HepG2 (cell line): ENCODE measurements at regions not wholly inside any gene's neighbourhood (a gene's known extent, or its start where the extent isn't known, plus 50 kb on each side); places are given as distances from the start of the nearest gene placed in this dataset.

ENCODE experiments used
- BRD4 ChIP-seq: sonication (generic); formaldehyde crosslinking; IDR thresholded peaks from 2 replicates; pipeline ENCODE4 v1.4.0; 2020; ENCODE audit warnings: missing genetic modification reagents
- DPF2 ChIP-seq: sonication (generic); formaldehyde crosslinking; IDR thresholded peaks from 2 replicates; pipeline ENCODE4 v1.4.0; 2020; ENCODE audit warnings: mild to moderate bottlenecking, low read depth, missing genetic modification reagents, borderline replicate concordance
- HDAC2 ChIP-seq: sonication (generic); formaldehyde crosslinking; IDR thresholded peaks from 2 replicates; pipeline ENCODE4 v1.4.0; 2020; ENCODE audit warnings: missing genetic modification reagents
- KDM1A ChIP-seq: IDR thresholded peaks from 2 replicates; pipeline ENCODE4 v1.6.1; 2016; ENCODE audit warnings: missing compliant biosample characterization
- KLF9 ChIP-seq: IDR thresholded peaks from 2 replicates; pipeline ENCODE4 v1.6.1; 2016; ENCODE audit warnings: low read depth
- MBNL3 ChIP-seq: fragments of 250-450 bp; sonication (Bioruptor Pico); conservative IDR thresholded peaks from 2 replicates; pipeline ENCODE4 v1.8.0; 2022; ENCODE audit warnings: mild to moderate bottlenecking, inconsistent platforms
- PAF1 ChIP-seq: IDR thresholded peaks from 2 replicates; pipeline ENCODE4 v1.6.1; 2016; ENCODE audit warnings: missing genetic modification reagents, missing compliant biosample characterization
- POLR2AphosphoS2 ChIP-seq: IDR thresholded peaks from 2 replicates; pipeline ENCODE4 v1.6.1; 2011; ENCODE audit warnings: low read depth, low read length, improper control_type of control experiment
- ZBTB38 ChIP-seq: sonication (generic); formaldehyde crosslinking; IDR thresholded peaks from 2 replicates; pipeline ENCODE4 v1.5.1; 2020; ENCODE audit warnings: mild to moderate bottlenecking, missing genetic modification reagents
- ZKSCAN1 ChIP-seq: fragments of 150-350 bp; IDR thresholded peaks from 2 replicates; pipeline ENCODE4 v1.6.1; 2014; ENCODE audit warnings: low read length
- ZNF431 ChIP-seq: sonication (generic); formaldehyde crosslinking; IDR thresholded peaks from 2 replicates; pipeline ENCODE4 v1.9.0; 2022; ENCODE audit warnings: missing genetic modification reagents, low read depth, mild to moderate bottlenecking, borderline replicate concordance
- ZNF546 ChIP-seq: sonication (generic); formaldehyde crosslinking; conservative IDR thresholded peaks from 2 replicates; pipeline ENCODE4 v1.8.1; 2023; ENCODE audit warnings: mild to moderate bottlenecking, missing genetic modification reagents
- ZNF749 ChIP-seq: sonication (generic); formaldehyde crosslinking; IDR thresholded peaks from 2 replicates; pipeline ENCODE4 v1.8.0; 2022; ENCODE audit warnings: mild to moderate bottlenecking, missing genetic modification reagents, moderate library complexity, borderline replicate concordance
- TF ChIP-seq, protein P1 (sequence below): sonication (generic); formaldehyde crosslinking; IDR thresholded peaks from 2 replicates; pipeline ENCODE4 v1.9.0; 2022; ENCODE audit warnings: low read depth, missing genetic modification reagents
- TF ChIP-seq, protein P2 (sequence below), 2 experiments: fragments of 450-650 bp in 1 of 2; sonication (generic) in 1 of 2; formaldehyde crosslinking in 1 of 2; IDR thresholded peaks; 2 replicates each; pipeline versions ENCODE4 v1.6.1 to v1.8.0; 2016 to 2022; ENCODE audit warnings: antibody characterized with exemption in 1 of 2, mild to moderate bottlenecking in 1 of 2, missing genetic modification reagents in 1 of 2
- TF ChIP-seq, protein P3 (sequence below): sonication (generic); formaldehyde crosslinking; IDR thresholded peaks from 2 replicates; pipeline ENCODE4 v1.5.0; 2020; ENCODE audit warnings: missing genetic modification reagents
- TF ChIP-seq, protein P4 (sequence below): sonication (generic); formaldehyde crosslinking; IDR thresholded peaks from 2 replicates; pipeline ENCODE4 v1.8.0; 2022; ENCODE audit warnings: missing genetic modification reagents, low read depth, mild to moderate bottlenecking, borderline replicate concordance

DNA sequence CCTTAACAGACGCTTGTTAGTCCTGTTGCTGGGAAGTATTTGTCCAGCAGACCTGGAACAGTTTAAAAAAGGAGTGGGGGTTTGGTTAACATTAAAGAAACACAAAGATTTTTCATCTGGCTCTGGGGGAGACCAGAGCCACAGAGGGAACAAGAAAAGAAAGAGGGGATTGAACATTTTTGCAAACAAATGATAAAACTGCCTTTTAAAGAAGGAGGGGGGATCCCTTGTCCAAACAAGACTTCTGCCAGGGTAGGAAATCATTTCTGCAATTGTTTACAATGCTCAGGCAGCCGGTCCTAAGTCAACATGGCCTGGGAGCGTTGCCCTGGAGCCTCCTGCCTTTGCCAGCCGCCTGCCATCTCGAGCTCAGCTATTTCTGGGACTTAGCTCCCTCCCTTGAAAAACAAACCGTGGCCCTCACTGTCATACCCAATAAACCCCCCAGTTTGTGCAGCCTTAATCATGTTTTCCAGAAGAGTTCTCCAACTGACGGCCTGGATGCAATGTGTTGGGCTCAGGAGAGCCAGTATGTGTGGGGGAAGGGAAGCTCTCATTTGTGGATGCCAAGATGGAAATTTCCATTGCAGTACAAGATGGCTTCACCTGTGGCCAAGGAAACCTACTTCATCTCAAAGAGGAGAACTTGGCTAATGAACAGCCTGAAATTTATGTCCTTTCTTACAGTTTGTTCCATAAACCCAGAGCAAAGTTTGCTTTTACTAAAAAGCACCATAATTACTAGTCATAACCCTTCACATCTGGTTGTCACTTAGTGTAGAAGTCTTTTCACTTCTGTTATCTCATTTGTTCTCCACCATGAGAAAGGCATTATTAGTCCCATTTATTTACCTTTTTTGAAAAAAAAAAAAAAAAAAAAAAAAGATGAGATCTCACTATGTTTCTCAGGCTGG lies 75.9 kb upstream of the RNU6-1 start (continued):
- TF ChIP-seq, protein P1, sequence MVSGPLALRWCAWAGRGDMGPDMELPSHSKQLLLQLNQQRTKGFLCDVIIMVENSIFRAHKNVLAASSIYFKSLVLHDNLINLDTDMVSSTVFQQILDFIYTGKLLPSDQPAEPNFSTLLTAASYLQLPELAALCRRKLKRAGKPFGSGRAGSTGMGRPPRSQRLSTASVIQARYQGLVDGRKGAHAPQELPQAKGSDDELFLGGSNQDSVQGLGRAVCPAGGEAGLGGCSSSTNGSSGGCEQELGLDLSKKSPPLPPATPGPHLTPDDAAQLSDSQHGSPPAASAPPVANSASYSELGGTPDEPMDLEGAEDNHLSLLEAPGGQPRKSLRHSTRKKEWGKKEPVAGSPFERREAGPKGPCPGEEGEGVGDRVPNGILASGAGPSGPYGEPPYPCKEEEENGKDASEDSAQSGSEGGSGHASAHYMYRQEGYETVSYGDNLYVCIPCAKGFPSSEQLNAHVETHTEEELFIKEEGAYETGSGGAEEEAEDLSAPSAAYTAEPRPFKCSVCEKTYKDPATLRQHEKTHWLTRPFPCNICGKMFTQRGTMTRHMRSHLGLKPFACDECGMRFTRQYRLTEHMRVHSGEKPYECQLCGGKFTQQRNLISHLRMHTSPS = peak; percentile 97
- TF ChIP-seq, protein P2, sequence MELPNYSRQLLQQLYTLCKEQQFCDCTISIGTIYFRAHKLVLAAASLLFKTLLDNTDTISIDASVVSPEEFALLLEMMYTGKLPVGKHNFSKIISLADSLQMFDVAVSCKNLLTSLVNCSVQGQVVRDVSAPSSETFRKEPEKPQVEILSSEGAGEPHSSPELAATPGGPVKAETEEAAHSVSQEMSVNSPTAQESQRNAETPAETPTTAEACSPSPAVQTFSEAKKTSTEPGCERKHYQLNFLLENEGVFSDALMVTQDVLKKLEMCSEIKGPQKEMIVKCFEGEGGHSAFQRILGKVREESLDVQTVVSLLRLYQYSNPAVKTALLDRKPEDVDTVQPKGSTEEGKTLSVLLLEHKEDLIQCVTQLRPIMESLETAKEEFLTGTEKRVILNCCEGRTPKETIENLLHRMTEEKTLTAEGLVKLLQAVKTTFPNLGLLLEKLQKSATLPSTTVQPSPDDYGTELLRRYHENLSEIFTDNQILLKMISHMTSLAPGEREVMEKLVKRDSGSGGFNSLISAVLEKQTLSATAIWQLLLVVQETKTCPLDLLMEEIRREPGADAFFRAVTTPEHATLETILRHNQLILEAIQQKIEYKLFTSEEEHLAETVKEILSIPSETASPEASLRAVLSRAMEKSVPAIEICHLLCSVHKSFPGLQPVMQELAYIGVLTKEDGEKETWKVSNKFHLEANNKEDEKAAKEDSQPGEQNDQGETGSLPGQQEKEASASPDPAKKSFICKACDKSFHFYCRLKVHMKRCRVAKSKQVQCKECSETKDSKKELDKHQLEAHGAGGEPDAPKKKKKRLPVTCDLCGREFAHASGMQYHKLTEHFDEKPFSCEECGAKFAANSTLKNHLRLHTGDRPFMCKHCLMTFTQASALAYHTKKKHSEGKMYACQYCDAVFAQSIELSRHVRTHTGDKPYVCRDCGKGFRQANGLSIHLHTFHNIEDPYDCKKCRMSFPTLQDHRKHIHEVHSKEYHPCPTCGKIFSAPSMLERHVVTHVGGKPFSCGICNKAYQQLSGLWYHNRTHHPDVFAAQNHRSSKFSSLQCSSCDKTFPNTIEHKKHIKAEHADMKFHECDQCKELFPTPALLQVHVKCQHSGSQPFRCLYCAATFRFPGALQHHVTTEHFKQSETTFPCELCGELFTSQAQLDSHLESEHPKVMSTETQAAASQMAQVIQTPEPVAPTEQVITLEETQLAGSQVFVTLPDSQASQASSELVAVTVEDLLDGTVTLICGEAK (IDR thresholded peaks at IDR 0.05) = no peak
- TF ChIP-seq, protein P2 (CRISPR knock-in tag; IDR thresholded peaks at IDR 0.05) = peak; percentile 60
- no peak for TF ChIP-seq PAF1
- TF ChIP-seq BRD4 (CRISPR knock-in tag) = no peak; the same call in 1 of the 2 replicates
- peak; percentile 83 for TF ChIP-seq DPF2 (CRISPR knock-in tag)
- TF ChIP-seq ZNF546 = peak; percentile 78; the same call in 1 of the 2 replicates
- TF ChIP-seq ZKSCAN1 = no peak
- no peak; the same call in 1 of the 2 replicates for TF ChIP-seq ZNF431 (CRISPR knock-in tag)
- peak; percentile 61; the same call in 1 of the 2 replicates for TF ChIP-seq ZBTB38 (CRISPR knock-in tag)
- TF ChIP-seq ZNF749 (CRISPR knock-in tag) = no peak; the same call in 1 of the 2 replicates
- TF ChIP-seq KLF9 = no peak
- TF ChIP-seq, protein P3, sequence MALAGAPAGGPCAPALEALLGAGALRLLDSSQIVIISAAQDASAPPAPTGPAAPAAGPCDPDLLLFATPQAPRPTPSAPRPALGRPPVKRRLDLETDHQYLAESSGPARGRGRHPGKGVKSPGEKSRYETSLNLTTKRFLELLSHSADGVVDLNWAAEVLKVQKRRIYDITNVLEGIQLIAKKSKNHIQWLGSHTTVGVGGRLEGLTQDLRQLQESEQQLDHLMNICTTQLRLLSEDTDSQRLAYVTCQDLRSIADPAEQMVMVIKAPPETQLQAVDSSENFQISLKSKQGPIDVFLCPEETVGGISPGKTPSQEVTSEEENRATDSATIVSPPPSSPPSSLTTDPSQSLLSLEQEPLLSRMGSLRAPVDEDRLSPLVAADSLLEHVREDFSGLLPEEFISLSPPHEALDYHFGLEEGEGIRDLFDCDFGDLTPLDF = no peak
- TF ChIP-seq, protein P4, sequence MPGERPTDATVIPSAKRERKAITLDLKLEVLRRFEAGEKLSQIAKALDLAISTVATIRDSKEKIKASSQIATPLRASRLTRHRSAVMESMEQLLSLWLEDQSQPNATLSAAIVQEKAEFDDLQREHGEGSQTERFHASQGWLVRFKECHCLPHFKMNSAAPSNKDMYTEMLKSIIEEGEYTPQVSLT (CRISPR knock-in tag) = no peak
- TF ChIP-seq HDAC2 (CRISPR knock-in tag) = peak; percentile 92
- TF ChIP-seq KDM1A (CRISPR knock-in tag) = no peak
- TF ChIP-seq MBNL3 (CRISPR knock-in tag) = no peak
- no peak for TF ChIP-seq POLR2AphosphoS2
